DND-41 (cell line): ENCODE measurements at regions not wholly inside any gene's neighbourhood (a gene's known extent, or its start where the extent isn't known, plus 50 kb on each side); places are given as distances from the start of the nearest gene placed in this dataset.

Source experiments
- ATAC-seq: fragments of 200-7000 bp; cut with Tn5 transposase; 3 replicates; pipeline ENCODE4 v1.9.1; 2021; ENCODE audit warnings: low read depth; ENCODE audit not compliant: insufficient read depth
- DNase-seq: peaks from one replicate; pipeline ENCODE4 v3.0.0-alpha.2; 2020
- H2AFZ ChIP-seq: 2 replicates; pipeline ENCODE4 v1.6.0; 2012; ENCODE audit warnings: low read depth, low read length
- H3K27ac ChIP-seq: 2 replicates; pipeline ENCODE4 v1.5.1; 2012; ENCODE audit warnings: low read length, inconsistent platforms
- H3K27me3 ChIP-seq: fragments of 200-600 bp; sonication (generic); 2 replicates; pipeline ENCODE4 v1.6.0; 2012; ENCODE audit warnings: low read length, mild to moderate bottlenecking, inconsistent platforms; ENCODE audit not compliant: insufficient read depth, poor library complexity
- H3K36me3 ChIP-seq: 2 replicates; pipeline ENCODE4 v1.5.1; 2012; ENCODE audit warnings: low read length, inconsistent platforms; ENCODE audit not compliant: insufficient read depth
- H3K4me1 ChIP-seq: 2 replicates; pipeline ENCODE4 v1.5.1; 2012; ENCODE audit warnings: mild to moderate bottlenecking, low read length; ENCODE audit not compliant: insufficient read depth
- H3K4me2 ChIP-seq: 2 replicates; pipeline ENCODE4 v1.6.0; 2012; ENCODE audit warnings: mild to moderate bottlenecking, moderate library complexity, low read length, inconsistent platforms; ENCODE audit not compliant: insufficient read depth
- H3K4me3 ChIP-seq, 2 experiments: fragments of 200-600 bp in 1 of 2; shearing (Covaris generic) in 1 of 2; 2 replicates each; pipeline ENCODE4 v1.5.1; 2012 to 2016; ENCODE audit warnings: inconsistent platforms in 2 of 2, low read length in 2 of 2, mild to moderate bottlenecking in 2 of 2, low read depth in 1 of 2, moderate library complexity in 1 of 2
- H3K79me2 ChIP-seq: 2 replicates; pipeline ENCODE4 v1.6.0; 2012; ENCODE audit warnings: low read length, inconsistent platforms; ENCODE audit not compliant: insufficient read depth
- H3K9ac ChIP-seq: 2 replicates; pipeline ENCODE4 v1.6.0; 2012; ENCODE audit warnings: low read depth, mild to moderate bottlenecking, inconsistent platforms, low read length, moderate library complexity
- H3K9me3 ChIP-seq: 2 replicates; pipeline ENCODE4 v1.5.1; 2012; ENCODE audit warnings: low read length, moderate library complexity, mild to moderate bottlenecking, inconsistent platforms; ENCODE audit not compliant: insufficient read depth, severe bottlenecking
- H4K20me1 ChIP-seq: 2 replicates; pipeline ENCODE4 v1.6.0; 2012; ENCODE audit warnings: low read length; ENCODE audit not compliant: insufficient read depth
- EZH2 ChIP-seq: IDR thresholded peaks from 3 replicates; pipeline ENCODE4 v1.6.1; 2012; ENCODE audit warnings: borderline replicate concordance, low read depth, mild to moderate bottlenecking, moderate library complexity, low read length, inconsistent platforms; ENCODE audit not compliant: severe bottlenecking
- TF ChIP-seq, protein P1 (sequence below): IDR thresholded peaks from 2 replicates; pipeline ENCODE4 v1.5.1; 2012; ENCODE audit warnings: borderline replicate concordance, low read length, moderate library complexity, mild to moderate bottlenecking; ENCODE audit not compliant: poor library complexity, severe bottlenecking; ENCODE audit errors: extremely low read depth

DNA sequence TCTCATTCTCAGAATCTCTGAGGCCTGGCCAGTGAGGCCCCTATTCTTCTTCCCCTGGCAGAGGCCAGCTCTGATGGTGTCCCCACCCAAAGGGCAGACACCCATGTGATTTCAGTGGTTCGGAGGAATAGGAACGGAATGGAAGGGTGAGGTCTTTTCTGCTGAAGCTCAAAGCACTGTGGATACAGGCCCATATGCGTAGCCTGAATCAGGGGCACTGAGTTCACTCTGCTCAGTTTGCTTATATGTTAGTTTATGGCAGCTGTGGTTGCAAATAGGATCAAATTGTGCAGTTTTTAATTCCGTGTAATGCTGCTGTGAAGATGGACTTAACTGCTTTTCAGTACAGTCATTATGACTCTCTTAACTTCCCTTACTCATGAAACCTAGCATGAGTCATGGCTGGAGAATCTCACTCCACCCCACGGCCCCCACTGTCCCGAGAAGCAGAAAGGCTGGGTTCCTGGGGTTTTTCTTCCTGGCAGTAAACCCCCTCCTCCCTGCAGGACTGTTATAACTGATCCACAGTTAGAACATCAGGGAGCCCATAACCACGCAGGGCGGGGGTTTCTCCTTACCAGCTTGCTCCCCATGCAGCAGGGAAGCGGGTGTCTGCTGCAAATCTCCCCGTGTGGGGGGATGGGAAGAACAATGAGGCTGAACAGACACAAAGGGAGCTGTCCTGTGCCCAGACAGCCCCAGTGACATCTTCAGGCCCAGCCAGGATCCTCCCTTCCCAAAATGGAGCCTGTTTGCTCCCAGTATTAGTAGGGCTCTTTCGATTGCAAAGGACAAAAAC lies 122.7 kb downstream of the SLC38A6 start:
- no peak overlapping the region for H3K27ac ChIP-seq
- ATAC-seq = no peak

DNA sequence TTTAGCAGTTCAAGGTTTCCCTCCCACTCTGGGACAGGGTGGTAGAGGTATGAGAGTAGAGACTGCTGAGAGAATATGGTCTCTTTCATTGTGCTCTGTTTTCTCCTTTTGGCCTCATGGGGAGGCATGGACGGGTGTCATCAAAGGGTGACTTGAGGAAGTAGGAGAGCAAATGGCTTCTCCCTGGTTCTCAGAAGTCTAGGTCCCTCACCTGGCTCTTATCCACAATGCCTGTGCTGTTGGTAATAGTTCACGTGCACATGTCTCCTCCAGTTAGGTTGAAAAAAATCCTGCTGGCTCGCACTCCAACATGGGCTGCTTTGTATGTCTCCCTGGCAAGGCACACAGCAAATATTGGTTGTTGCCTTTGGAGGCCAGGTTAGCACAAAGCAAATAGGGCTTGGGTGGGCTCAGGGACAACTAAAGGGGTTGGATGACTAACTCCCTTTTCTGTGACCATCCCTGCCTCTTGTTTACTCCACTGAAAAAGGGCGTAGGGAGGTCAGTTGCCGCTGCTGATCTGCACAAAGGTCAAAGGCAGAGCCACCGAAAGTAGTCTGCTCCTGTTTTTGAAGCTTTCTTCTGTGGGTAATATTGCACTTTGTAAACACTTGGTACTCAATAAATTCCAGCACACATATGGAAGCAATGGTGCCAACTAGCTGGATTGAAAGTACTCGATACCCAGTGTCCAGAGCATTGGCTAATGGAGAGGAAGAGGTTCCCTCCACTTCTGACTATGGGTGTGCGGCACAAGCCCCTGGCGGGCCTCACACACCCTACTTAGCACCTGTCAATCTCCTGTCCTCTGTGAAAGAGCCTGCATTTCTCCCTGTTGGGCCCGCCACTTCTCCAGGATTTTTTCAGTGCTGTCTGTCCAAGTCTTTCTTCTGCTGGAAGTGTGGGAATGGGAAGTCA lies 121.8 kb downstream of the SLC38A6 start:
- H2AFZ ChIP-seq = no peak overlapping the region

More for the DNA sequence above, 122.7 kb downstream of the SLC38A6 start:
- no peaks in the 10 kb centered on the region for H3K9me3 ChIP-seq
- H3K9ac ChIP-seq = no peak overlapping the region
- no peak overlapping the region for H2AFZ ChIP-seq
- no peaks in the 10 kb centered on the region for H3K4me1 ChIP-seq
- H3K4me3 ChIP-seq = no peak overlapping the region
- no peak for TF ChIP-seq EZH2
- no peaks in the 10 kb centered on the region for H3K27me3 ChIP-seq
- no peak overlapping the region for H3K4me2 ChIP-seq
- no peaks in the 10 kb centered on the region for H4K20me1 ChIP-seq
- no peaks in the 10 kb centered on the region for H3K36me3 ChIP-seq
- DNase-seq = no peak
- H3K79me2 ChIP-seq = no peaks in the 10 kb centered on the region

More for the DNA sequence above, 121.8 kb downstream of the SLC38A6 start:
- Histone ChIP-seq H3K4me3 (no peak overlapping the region), H3K27ac (no peak overlapping the region), H3K9me3 (no peaks in the 10 kb centered on the region), H3K79me2 (no peaks in the 10 kb centered on the region), H3K9ac (no peak overlapping the region), H3K27me3 (no peaks in the 10 kb centered on the region), H3K4me2 (no peak overlapping the region), H3K4me1 (no peaks in the 10 kb centered on the region), H3K36me3 (no peaks in the 10 kb centered on the region), H4K20me1 (no peaks in the 10 kb centered on the region)
- no peak for DNase-seq
- ATAC-seq = no peak
- TF ChIP-seq EZH2 = no peak
- TF ChIP-seq, protein P1, sequence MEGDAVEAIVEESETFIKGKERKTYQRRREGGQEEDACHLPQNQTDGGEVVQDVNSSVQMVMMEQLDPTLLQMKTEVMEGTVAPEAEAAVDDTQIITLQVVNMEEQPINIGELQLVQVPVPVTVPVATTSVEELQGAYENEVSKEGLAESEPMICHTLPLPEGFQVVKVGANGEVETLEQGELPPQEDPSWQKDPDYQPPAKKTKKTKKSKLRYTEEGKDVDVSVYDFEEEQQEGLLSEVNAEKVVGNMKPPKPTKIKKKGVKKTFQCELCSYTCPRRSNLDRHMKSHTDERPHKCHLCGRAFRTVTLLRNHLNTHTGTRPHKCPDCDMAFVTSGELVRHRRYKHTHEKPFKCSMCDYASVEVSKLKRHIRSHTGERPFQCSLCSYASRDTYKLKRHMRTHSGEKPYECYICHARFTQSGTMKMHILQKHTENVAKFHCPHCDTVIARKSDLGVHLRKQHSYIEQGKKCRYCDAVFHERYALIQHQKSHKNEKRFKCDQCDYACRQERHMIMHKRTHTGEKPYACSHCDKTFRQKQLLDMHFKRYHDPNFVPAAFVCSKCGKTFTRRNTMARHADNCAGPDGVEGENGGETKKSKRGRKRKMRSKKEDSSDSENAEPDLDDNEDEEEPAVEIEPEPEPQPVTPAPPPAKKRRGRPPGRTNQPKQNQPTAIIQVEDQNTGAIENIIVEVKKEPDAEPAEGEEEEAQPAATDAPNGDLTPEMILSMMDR = no peak
